Sciatic nerve (tissue), 2 donors: ENCODE measurements at regions not wholly inside any gene's neighbourhood (a gene's known extent, or its start where the extent isn't known, plus 50 kb on each side); places are given as distances from the start of the nearest gene placed in this dataset.
A peak's percentile ranks its signal among the peaks of the same experiment; 100 is the strongest.
"Not testable (repeated sequence)": the region's sequence is repeated elsewhere in the genome, so short reads cannot be mapped to it uniquely, and the experiment has no call there.

Source experiments
- ATAC-seq: fragments of 200-7000 bp; cut with Tn5 transposase; one replicate; pipeline ENCODE4 v1.9.1; 2020; ENCODE audit warnings: mild to moderate bottlenecking, moderate library complexity
- DNase-seq: peaks from one replicate; pipeline ENCODE4 v3.0.0-alpha.2; 2020; ENCODE audit warnings: low spot score
- intact Hi-C: fragments of 100-400 bp; cut with DNase I; formaldehyde crosslinking; loops from one replicate; pipeline ENCODE4 v1.14.2; 2022
- donor health status: DM: no; HTN: no; CAD: no.
- donor health status: DM: no; HTN: no; CAD: no.

GRCh38 chr3:106130384-106131198, 261.8 kb upstream of the CBLB start:
- ATAC-seq (peak; percentile 11), DNase-seq (no peak)
- intact Hi-C loops = no loop called here

GRCh38 chr3:106135451-106136160, 266.8 kb upstream of the CBLB start:
- no peak for ATAC-seq
- DNase-seq = no peak
- intact Hi-C loops = no loop called here

- ATAC-seq (no peak), DNase-seq (no peak)
- intact Hi-C loops = no loop called here
These were observed 271.0 kb upstream of the CBLB start for GRCh38 chr3:106139826-106140225.

GRCh38 chr3:106140431-106140830, 271.6 kb upstream of the CBLB start:
- DNase-seq (no peak), ATAC-seq (no peak)
- intact Hi-C loops = no loop called here

GRCh38 chr3:106144030-106144429, 275.2 kb upstream of the CBLB start:
- ATAC-seq (peak; percentile 42), DNase-seq (no peak)

GRCh38 chr3:106148440-106149082, 279.7 kb upstream of the CBLB start:
- intact Hi-C loops, ATAC-seq: not testable (repeated sequence)

More at GRCh38 chr3:106144030-106144429, 275.2 kb upstream of the CBLB start:
- intact Hi-C loops = no loop called here

GRCh38 chr3:106157411-106157810, 288.6 kb upstream of the CBLB start:
- intact Hi-C loops = no loop called here
- ATAC-seq (no peak), DNase-seq (no peak)

More at GRCh38 chr3:106148440-106149082, 279.7 kb upstream of the CBLB start:
- not testable (repeated sequence) for DNase-seq

GRCh38 chr3:106160396-106160795, 291.6 kb upstream of the CBLB start:
- intact Hi-C loops = no loop called here
- DNase-seq (no peak), ATAC-seq (no peak)

- intact Hi-C loops = no loop called here
- ATAC-seq (no peak), DNase-seq (no peak)
These were observed 292.4 kb upstream of the CBLB start for GRCh38 chr3:106161246-106161645.

- intact Hi-C loops = no loop called here
- DNase-seq (no peak), ATAC-seq (no peak)
These were observed 298.9 kb upstream of the CBLB start for GRCh38 chr3:106167728-106168127.

- intact Hi-C loops = no loop called here
- DNase-seq (no peak), ATAC-seq (no peak)
These were observed 300.3 kb upstream of the CBLB start for GRCh38 chr3:106168962-106169750.

GRCh38 chr3:106170636-106171035, 301.8 kb upstream of the CBLB start:
- DNase-seq (no peak), ATAC-seq (no peak)
- intact Hi-C loops = no loop called here

GRCh38 chr3:106172101-106172500, 303.3 kb upstream of the CBLB start:
- ATAC-seq = no peak
- no peak for DNase-seq
- intact Hi-C loops = no loop called here

GRCh38 chr3:106172780-106173179, 304.0 kb upstream of the CBLB start:
- intact Hi-C loops = no loop called here
- DNase-seq (no peak), ATAC-seq (no peak)

- DNase-seq = no peak
- intact Hi-C loops = no loop called here
- ATAC-seq = no peak
These were observed 306.5 kb upstream of the CBLB start for GRCh38 chr3:106175276-106175675.

- DNase-seq (no peak), ATAC-seq (peak; percentile 42)
- intact Hi-C loops = no loop called here
These were observed 307.9 kb upstream of the CBLB start for GRCh38 chr3:106176734-106177133.

GRCh38 chr3:106182950-106183511, 314.2 kb upstream of the CBLB start:
- DNase-seq = no peak
- intact Hi-C loops = no loop called here
- ATAC-seq = no peak

GRCh38 chr3:106183762-106184391, 315.1 kb upstream of the CBLB start:
- DNase-seq = no peak
- intact Hi-C loops = no loop called here
- peak; percentile 82 for ATAC-seq
